ENCODE measurements at regions not wholly inside any gene's neighbourhood (a gene's known extent, or its start where the extent isn't known, plus 50 kb on each side); places are given as distances from the start of the nearest gene placed in this dataset.

GRCh38 chr1:38641661-38642060 lies 217.9 kb downstream of the RRAGC start:
- TF ChIP-seq JUN (CRISPR knock-in tag; IDR thresholded peaks at IDR 0.05) (no peak), CTCF (IDR thresholded peaks at IDR 0.05) (no peak), NFE2L1 (CRISPR knock-in tag; IDR thresholded peaks at IDR 0.05) (no peak), TEAD4 (CRISPR knock-in tag; IDR thresholded peaks at IDR 0.05) (no peak), HMGXB4 (CRISPR knock-in tag; IDR thresholded peaks at IDR 0.05) (no peak), FOXJ3 (CRISPR knock-in tag; IDR thresholded peaks at IDR 0.05; ENCODE audit: borderline replicate concordance) (no peak)
- TF ChIP-seq, protein P1, sequence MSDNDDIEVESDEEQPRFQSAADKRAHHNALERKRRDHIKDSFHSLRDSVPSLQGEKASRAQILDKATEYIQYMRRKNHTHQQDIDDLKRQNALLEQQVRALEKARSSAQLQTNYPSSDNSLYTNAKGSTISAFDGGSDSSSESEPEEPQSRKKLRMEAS (CRISPR knock-in tag; IDR thresholded peaks at IDR 0.05) = no peak
- TF ChIP-seq, protein P2, sequence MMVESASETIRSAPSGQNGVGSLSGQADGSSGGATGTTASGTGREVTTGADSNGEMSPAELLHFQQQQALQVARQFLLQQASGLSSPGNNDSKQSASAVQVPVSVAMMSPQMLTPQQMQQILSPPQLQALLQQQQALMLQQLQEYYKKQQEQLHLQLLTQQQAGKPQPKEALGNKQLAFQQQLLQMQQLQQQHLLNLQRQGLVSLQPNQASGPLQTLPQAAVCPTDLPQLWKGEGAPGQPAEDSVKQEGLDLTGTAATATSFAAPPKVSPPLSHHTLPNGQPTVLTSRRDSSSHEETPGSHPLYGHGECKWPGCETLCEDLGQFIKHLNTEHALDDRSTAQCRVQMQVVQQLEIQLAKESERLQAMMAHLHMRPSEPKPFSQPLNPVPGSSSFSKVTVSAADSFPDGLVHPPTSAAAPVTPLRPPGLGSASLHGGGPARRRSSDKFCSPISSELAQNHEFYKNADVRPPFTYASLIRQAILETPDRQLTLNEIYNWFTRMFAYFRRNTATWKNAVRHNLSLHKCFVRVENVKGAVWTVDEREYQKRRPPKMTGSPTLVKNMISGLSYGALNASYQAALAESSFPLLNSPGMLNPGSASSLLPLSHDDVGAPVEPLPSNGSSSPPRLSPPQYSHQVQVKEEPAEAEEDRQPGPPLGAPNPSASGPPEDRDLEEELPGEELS (CRISPR knock-in tag; IDR thresholded peaks at IDR 0.05) = no peak

All from WTC11 (cell line).